Fibroblast of skin of left quadriceps (primary cell): ENCODE measurements at regions not wholly inside any gene's neighbourhood (a gene's known extent, or its start where the extent isn't known, plus 50 kb on each side); places are given as distances from the start of the nearest gene placed in this dataset.
"Not testable (repeated sequence)": the region's sequence is repeated elsewhere in the genome, so short reads cannot be mapped to it uniquely, and the experiment has no call there.

Experiments used
- DNase-seq, 2 experiments: peaks; one replicate each; pipeline ENCODE4 v3.0.0-alpha.2; 2013; ENCODE audit warnings: low read depth in 2 of 2

DNA sequence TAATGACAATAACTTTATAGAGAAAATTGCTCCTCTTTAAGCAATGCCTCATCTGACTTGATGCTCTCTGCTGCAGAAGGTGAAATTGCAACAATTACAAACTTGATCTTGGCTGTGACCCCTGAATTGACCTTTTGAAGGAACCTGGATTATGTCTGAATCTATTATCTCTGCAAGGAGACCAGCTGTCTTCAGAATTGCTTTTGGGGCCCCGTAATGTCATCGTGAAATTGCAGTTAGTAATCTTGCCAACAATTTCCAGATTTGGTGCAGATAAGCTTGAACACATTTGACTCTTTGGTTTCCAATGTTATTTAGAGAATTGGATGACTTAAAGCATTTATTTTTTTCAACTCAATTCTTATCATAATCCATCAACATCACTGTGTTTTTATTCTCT is 520.6 kb downstream of the CCSER2 start:
- no peak for DNase-seq

DNA sequence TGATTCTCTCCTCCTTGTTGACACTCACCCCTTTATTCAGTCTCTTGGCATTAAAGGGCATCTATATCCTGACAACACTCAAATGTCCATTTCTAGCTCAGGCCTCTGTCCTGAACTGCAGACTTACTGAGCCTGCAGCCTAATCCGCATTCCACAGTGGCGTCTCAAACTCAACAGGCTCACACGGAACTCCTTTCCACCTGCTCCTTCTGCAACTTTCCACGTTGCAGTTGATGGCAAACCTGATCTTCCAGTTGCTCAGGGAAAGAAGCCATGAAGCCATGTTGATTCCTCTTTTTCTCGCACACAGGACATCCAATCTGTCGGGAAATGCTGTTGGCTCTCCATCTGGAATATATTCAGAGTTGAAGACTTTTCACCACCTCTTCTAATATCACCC is 522.4 kb downstream of the CCSER2 start:
- DNase-seq, result no peak

DNA sequence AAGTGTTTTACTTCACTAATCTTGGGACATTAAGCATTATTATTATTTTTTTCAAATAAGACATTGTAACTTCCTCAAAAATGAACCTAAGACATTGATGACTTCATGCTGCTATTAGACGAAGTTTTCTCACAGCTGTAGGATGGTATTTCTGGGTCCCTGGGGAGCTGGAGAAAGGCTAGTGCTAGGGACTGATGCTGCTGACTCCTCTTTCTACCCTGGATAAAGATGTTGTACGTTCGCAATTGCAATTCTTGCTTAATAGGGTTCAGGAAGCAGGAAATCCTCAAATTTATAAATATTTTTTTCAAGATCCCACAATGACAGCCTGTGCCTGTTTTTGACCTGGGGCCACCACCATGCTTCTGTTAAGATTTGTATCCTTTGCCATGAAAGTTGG is 526.0 kb downstream of the CCSER2 start:
- DNase-seq, result no peak

DNA sequence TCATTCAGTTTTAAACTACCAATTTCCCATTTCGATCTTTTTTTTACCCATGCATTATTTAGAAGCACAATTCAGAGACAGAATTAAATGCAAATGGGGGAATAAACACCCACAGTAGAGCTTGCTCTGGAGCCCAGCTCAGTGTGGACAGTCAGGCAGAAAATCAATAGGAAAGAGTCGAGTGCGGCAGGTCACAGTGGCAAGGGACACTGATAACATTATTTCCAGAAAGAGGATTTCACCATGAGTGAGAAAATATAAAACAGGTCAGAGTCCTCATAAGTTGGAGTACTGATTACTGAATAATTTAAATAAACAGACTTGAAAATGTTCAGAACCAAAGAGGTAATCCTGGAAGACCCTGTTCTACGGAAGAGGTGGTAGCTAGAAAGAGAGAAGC is 532.5 kb downstream of the CCSER2 start:
- no peak for DNase-seq

DNA sequence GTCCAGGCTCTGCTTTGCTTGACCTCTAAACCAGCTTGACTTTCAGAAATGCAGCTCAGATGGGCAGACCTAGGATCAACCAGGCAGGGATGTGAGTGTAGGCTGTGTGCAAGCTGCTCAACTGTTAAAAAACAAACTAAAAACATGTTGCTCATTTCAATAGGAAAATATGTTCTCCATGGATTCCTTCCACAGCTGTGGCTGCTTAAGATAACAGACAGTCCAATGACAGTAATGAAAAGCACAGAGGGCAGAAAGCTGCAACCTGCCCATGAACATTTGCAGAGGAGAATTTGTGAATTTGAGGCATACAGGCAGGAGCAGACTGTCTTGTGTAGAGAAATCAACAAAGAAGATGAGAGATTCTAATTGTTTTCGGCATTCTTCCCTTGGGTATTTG is 534.2 kb downstream of the CCSER2 start:
- DNase-seq, result no peak

DNA sequence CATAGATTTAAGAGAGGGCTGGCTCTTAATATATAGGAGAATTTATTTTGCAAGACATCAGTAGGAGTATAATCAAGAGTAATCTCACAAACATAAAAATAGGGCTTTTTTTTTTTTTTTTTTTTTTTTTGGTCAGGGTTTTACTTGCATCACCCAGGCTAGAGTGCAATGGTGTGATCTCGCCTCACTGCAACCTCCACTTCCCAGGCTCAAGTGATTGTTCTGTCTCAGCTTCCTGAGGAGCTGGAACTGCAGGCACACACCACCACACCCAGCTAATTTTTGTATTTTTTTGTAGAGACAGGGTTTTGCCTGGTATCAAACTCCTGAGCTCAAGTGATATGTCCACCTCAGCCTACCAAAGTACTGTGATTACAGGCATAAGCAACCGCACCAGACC is 535.3 kb downstream of the CCSER2 start:
- no peak for DNase-seq

DNA sequence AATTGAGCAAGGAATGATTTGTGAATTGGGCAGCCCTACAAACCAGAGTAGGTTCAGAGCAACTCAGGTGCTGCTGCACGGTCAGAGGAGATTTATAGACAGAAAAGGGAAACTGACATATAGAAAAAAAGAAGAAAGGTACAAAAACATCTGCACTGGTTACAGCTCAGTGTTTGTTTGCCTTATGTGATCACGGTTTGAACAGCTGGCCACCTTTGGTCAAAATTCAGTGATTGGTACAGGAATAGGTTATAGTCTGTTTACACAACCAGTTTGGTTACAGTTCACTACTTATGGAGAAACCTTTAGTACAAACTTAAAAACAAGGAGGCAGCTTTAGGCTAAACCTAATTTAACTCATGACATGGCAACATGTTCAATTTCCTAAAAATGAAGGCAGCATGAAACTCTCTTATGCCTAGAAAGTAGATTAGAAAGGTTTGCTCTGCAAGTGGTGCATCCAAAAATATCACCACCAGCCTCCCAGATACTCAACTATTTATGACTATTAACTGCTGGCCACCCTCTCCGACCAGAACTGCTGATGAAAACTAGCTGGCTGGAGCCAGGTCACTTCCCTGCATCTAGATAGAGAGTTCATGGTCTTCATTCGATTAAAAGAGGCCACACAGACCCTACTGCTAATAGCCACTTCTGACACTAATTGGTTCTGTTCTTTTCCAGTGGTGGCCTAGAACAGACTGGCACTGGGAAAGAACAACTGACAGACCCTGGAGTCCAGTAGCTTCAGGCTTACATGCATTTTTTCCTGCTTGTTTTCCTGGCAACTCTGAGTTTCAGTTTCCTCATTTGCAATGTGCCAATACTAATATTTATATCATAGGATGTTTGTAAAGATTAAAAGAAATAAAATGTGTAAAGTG is 548.0 kb downstream of the CCSER2 start:
- DNase-seq, result no peak

DNA sequence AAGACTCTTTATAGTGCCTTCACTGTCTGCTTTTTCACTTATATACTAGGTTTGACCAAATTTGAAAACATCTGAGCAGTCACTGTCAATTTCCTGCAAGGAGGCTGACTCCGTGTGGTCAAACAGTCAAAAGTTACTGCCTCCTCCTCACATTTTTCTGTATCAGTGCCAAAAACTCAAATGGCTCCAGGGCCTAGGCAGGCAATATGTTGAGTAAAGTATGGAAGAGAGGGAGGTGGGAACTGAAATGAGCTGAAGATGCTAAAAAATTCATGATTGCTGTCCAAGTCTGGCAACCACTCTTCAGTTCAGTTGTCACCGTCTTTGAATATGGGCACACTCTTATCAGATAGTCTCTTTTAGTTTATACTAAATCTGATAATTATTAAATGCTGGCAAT is 551.6 kb downstream of the CCSER2 start:
- DNase-seq, result no peak

DNA sequence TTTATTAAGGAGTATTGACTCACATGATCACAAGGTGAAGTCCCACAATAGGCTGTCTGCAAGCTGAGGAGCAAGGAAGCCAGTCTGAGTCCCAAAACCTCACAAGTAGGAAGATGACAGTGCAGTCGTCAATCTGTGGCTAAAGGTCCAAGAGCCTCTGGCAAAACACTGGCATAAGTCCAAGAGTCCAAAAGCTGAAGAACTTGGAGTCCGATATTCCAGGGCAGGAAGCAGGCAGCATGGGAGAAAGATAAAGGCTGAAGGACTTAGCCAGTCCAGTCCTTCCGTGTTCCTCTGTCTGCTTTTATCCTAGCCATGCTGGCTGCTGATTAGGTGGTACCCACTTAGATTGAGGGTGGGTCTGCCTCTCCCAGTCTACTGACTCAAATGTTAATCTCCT is 553.3 kb downstream of the CCSER2 start:
- not testable (repeated sequence) for DNase-seq

DNA sequence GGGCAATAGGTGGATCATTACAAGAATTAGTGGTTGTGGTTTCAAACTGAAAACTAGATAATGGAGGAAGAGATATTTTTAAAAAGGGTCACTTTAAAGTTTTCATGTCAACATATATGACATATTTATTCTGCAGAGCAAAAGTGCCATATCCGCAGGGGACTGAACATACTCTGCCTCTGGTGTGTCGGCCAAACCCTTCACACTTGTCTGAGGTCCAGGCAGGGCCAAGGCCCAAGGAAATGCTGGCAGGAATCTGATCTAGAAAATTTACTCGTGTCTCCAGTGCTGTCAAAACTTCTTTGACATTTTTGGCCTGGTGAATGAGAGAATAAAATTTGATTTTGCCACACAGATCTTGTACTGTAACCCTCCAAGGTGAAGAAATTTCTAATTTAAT is 562.3 kb downstream of the CCSER2 start:
- DNase-seq, result no peak

DNA sequence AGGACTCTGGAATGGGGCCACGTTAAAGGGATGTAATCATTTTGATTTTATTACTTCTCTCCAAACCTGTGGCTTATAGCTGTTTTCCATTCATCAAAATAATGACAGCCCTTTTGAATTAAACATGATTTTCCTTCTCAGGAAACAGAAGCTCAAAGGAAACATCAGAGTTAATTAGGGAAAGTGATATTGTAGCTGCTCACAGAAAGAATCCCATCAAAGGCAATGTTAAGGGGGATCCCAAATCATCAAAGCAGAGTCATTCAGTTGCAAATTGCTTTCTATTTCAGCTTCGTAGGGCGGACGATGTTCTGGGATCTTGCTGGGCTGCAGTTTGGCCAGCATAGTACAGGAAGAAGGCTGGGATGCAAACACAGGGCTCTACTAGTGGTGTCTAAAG is 563.2 kb downstream of the CCSER2 start:
- no peak for DNase-seq

DNA sequence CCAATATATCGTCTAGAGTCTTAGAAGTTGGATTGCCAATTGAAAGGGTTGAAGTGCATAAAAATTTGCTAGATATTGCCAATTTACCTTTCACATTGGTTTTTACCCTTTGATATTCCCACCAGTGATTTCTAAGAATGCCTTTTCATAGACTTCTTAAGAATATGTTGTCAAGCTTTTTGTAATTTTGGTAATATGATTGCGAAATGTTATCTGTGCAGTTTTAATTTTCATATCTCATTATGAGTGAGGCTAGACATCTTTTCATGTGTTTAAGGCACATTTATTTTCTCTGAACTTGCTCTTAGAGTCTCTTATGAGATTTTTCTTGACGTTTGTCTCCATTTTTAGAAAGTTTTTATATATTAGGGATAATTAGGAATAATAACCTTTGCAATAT is 567.2 kb downstream of the CCSER2 start:
- DNase-seq, result no peak

DNA sequence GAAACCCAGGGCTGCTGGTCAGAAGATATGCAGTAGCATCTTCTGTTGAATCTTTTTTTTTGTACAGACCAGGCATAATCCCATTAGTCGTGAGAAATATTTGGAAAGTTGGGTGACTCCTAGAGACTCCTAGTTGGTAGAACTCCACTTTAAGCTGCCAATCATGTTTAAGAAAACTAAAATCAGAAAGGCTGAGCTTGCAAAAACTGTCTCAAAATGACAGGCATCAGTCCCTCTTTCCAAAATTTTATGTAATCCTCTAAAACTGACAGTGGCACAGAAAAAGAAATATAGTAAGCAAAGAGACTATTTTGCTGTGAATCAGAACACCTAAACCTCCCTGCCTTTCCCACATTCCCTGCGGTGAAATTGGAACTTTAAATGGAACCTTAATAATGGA is 568.5 kb downstream of the CCSER2 start:
- DNase-seq, result no peak

DNA sequence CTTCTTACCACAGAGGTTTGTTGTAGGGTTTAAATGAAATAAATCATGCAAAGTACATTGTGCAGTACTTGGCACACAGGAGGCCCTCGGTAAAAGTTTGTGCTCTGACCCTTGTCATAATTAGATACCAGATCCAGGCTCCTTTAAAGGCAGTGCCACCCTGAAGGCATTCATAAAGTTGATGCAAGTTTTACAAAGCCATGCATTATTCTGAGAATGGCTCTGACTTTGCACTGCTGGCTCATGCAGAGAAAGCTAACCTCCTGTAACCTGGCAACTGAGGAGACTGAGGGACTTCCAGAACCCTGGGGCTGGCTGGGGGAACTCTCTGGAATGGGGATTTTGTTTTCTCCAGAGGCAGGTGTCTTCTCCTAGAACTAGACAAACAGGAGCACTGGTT is 570.9 kb downstream of the CCSER2 start:
- DNase-seq, result no peak

DNA sequence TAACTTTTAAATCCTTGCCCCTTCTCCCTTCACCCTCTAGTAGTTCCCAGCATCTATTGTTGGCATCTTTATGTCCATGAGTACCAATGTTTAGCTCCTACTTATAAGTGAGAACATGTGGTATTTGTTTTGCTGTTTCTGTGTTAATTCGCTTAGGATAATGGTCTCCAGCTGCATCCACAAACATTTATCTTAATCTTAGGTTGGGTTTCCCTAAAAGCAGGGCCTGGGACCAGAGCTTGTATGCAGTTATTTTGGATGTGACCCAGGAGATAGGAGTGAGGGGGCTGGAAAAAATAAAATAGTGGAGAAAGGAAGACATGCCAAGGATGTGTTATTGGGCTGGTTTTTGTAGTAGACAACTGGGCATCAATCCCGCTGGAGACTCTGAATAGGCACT is 571.8 kb downstream of the CCSER2 start:
- no peak for DNase-seq

DNA sequence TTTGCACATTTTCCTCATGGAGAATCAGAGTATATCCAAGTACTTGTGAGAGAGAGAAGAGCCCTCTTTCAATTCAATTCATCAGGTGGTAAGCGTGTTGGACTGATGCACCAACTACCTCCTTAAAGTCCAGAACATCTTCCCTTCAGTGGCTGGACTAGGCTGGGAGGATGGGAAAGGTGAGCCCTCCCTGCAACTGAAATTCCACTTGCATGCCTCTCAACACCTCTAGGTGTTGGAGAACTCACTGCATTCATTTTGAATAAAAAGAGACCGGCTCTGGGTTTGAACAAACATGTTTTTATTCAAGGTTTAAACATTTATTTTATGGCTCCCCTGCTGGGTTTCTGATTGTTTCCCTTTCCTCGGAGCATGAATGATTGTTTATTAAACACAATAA is 573.5 kb downstream of the CCSER2 start:
- no peak for DNase-seq

DNA sequence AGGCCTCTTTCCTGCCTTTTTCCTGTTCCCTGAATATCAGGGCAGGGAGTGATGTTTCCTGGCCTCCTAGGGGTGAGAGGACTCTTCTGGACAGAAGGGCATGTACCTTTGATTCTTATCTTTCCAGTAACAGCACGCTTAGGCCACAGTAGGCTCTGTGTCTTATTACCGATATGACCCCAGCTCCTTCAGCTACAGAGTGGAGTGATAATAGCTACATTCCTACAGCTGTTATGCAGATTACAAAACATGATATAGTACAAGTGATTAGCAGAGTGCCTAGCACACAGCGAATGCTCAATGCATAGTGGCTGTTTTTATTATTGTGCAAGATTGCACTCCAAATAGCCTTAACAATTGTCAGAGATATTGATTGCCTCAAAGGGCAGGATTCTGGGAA is 574.2 kb downstream of the CCSER2 start:
- DNase-seq, result no peak

DNA sequence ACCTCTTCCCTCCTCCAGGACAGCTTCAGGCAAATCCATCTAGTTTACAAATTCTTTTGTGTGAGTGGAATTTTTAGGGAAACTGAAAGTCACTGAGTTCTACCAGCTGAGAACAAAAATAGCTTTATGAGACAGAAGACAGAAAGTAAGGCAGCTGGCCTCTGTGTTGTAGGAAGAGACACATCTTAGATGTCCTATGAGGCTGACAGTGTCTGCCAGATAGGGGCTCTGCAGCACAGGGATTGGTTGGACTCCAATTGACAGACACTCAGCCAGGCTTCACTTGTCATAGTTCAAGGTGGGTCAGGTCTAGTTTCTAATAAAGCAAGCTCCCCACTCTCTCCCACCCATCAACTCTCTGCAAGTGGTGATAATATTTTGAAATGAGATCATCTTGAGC is 574.9 kb downstream of the CCSER2 start:
- DNase-seq, result no peak

DNA sequence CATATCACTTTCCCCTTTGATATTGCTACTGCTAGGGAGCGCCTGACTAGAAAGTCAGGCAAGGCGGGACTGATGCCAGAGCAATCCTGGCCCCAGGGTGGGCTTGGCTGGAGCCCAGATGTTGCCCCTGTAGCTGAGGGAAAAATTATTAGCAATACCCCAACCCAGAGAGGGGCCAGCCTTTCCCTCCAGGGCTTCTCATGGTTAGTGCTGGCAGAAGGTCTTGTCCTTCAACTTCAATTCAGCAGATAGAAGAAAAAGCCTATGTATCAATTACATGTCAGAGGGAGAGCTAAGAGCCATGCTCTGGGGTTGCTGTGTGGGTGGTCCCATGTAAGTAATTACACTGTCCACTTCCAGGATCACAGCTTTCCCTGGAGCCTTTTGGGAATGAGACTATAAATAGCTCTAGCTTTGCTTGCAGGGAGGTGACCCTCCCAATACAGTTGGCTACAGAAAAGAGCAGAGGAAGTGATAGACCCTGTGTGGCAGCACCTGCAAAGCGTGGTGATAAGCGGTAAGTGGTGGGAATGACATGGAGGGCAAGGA is 579.1 kb downstream of the CCSER2 start:
- no peak for DNase-seq

DNA sequence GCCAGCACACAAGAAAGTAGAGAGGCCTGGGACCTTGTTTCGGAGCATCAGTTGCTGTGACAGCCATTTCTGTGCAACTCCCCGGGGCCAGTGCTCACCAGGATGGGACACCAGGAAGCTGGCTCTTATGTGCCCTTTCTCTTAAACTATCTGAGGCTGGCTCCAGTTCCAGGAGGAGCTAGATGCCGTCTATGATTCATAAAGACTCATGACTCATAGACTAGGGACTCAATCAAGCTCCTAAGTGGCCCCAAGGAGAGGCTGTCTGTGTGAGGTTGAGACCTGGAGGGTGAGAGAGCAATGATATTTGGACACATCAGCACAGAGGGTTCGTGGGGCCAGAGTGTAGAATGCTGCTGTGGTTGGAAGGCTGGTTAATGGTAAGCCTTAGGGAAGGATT is 580.1 kb downstream of the CCSER2 start:
- no peak for DNase-seq

DNA sequence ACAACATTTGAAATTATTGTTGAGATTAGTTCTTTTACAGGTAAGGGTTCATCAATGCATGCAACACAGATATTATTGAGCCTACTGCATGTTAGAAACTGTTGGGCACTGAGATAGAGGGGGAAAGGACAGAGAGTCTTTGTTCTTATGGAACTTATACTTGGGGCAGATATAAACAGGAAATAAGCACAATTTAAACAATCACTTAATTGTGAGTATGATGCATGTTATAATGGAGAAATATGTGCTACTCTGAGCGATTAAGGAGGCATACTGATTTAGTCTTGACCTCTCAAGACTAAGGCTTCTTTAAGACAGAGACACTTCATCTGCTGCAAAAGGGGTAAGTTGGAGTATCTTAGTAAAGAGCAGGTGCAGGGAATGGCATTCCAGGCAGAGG is 593.3 kb downstream of the CCSER2 start:
- DNase-seq, result no peak

DNA sequence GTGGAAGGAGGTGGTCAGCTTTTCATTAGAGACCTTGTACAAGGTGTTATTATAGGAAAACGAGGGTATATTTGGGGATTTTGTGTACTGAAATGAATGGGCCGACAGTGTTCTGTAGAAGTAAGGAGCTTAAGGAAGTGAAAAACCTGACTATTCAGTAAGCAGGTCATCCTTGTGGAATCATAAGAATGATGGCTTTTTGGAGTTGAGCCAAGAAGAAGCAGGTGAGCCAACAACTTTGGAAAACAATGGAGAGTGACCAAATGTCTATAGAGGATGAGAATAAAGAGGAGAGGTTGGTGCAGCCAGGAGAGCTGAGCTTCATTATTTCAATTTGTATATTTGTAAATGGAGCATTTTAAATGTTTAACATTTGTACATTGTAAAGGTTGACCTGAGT is 595.7 kb downstream of the CCSER2 start:
- DNase-seq, result no peak

DNA sequence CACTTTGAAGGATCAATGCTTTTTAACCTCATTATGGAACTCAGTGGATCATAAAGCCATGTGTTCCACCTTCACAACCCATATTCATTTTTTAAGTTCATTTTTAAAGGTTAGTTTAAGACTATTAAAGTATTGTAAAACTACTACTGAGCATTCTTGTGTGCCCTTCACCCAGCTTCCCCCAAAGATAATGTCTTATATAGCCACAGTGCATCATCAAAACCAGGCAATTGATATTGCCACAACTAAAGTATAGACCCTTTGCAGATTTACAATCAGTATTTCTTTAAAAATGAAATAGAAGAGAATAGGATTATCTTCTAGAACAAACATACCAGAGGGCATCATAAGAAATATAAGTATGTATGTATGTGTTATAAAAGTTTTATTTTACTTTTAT is 597.1 kb downstream of the CCSER2 start:
- no peak for DNase-seq

DNA sequence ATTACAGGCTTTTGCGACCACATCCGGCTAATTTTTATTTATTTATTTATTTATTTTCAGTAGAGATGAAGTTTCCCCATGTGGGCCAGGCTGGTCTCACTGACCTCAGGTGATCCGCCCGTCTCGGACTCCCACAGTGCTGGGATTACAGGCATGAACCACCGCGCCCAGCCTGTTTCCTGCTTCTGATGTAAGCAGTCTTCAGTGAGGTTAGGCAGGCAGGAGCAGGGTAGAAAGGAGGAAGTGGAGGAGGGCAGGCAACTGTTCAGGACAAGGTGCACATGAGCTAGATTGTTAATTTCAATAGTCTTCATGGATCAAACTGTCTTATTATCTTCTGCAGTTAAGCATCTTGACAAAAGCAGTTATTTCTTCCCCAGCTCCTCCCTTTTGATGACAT is 605.0 kb downstream of the CCSER2 start:
- DNase-seq, result no peak
